IPS-NIHi11 (cell line): ENCODE measurements at regions not wholly inside any gene's neighbourhood (a gene's known extent, or its start where the extent isn't known, plus 50 kb on each side); places are given as distances from the start of the nearest gene placed in this dataset.
A peak's percentile ranks its signal among the peaks of the same experiment; 100 is the strongest.
"Not testable (repeated sequence)": the region's sequence is repeated elsewhere in the genome, so short reads cannot be mapped to it uniquely, and the experiment has no call there.

Source experiments
- DNase-seq: peaks from one replicate; pipeline ENCODE4 v3.0.0; 2012; ENCODE audit warnings: mixed read lengths, low spot score

DNA sequence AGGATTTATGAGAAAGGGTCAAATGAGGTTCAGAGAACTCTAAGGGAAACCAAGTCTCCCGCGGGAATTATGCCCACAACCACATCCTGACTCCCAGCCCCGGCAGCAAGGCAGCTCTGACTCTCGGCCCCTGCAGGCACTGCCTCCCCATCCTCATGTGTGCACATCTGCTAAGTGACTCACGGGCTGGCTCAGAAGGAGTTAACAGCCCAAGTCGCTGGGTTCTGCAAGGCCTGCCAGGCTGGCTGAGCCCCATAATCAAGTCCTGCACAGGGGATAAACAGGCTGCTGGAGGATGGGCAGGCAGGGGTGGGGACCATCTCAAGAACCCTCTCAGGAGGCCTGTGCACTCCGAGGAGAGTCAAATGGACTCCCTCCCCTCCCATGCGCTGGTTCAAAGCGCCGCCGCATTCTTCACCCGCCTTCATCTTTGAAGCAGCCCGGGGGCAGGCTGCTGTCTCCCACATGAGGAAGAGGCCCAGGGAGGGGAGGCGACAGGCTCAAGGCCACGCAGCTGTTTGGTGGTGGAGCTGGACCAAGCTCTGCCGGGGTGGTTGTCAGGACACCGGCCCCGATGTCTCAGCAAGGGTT, 344.3 kb downstream of the MATN1 start:
- no peak for DNase-seq

DNA sequence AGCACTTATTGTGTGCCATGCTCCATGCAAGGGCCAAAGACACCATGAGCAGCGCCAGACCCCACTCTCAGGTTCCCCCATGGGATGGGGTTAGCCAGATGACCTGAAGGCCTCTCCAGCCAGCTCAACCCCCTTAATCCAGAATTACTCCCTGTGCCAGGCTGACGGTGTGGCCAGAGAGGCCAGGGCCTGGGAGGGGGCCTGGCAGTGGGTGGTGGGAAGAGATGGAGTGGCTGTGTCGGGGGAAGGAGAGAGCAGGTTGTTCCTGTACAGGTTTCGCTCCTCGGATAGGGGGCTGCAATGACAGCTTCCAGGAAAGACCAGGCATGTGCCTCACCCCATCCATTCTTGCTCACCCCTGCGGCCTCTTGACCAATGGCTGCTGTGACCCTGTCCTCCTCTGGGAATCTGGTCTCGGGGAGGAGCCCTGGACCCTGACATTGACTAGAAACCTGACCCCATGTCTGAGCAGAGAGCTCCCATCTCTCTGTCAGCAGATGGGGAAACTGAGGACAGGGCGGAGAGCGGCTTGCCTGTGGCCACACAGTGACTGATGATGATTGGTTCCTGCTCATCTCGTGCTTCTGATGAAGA, 345.3 kb downstream of the MATN1 start:
- no peak for DNase-seq

DNA sequence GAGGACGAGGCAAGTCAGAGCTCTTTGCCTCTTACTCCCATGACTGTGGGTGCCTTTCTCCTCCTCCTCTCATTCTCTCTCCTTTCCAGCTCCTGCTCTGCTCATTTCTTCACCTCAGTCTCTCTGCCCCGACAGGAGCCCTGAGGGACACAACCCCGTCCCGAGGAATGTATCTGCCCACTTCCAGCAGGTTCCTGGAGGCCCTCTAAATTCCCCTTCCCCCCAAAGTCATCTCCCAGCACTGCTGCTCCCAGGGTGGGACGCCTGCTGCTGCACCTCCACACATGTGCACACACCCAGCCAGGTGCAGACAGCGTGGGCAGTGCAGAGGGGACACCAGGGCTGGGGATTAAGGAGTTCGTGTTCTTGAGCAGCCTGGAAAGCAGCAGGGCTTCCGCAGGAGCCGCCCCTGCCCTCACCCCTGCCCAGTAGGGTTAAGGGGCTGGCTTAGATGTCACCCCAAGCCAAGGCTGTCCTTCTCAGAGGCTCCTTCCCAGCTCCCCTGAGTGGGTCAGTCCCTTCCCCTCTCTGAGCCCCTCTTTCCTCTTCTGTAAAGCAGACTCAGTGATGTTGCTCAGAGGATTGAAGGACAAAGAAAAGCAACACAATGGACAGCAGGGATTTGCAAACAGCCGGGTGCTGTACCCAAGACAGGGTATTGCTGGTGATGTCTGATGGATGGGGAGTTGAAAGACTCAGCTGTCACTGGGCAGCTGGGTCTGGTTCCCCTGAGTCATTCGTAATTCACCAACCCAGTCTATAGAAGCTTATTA, 346.0 kb downstream of the MATN1 start:
- DNase-seq, result no peak

DNA sequence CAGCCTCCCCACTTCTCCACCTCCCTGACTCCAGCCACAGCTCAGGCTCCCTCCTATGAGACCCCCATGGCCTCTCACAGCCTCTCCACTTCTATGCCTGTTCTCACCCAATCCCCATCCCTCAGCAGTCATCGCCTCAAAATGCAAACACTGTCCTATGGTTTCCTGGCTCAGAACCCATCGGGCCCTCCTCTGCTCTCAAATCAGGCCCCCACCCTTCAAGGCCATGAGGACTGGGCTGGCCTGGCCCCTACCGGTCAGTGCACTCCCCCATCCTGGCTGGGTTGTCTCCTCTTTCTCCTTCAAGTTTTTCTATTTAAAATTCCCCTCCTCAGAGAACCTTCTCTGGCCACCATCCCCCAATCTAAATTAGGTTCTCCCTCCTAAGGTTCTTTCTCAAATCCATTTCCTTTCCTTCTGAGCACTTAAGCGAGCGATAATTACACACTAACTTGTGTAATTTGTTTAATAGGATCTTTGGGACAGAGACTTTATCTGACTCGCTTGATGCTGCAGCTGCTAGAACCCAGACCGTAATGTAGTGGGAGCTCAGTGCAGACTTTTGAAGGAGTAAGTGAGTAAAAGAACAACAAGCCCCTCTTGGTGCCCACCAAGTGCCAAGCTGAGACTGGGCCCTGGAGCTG, 347.2 kb downstream of the MATN1 start:
- no peak for DNase-seq

DNA sequence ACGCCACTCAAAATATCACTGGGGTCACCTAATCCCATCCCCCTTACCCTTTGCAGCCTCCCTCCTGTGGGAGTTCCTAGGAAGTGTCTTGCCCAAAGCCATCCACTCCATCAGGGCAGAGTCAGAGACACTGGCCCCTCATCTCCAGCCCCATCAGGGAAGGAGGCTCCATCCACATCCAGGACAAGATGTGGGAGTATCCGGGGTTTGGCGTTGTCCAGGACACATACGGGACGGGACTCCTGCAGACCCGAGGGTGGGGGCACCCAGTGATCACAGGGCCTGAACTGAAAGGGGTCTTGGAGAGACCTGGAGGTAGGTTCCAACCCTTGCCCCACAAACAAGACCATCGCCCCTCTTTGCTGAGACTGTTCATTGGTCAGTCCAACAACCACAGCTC, 348.2 kb downstream of the MATN1 start:
- no peak for DNase-seq

DNA sequence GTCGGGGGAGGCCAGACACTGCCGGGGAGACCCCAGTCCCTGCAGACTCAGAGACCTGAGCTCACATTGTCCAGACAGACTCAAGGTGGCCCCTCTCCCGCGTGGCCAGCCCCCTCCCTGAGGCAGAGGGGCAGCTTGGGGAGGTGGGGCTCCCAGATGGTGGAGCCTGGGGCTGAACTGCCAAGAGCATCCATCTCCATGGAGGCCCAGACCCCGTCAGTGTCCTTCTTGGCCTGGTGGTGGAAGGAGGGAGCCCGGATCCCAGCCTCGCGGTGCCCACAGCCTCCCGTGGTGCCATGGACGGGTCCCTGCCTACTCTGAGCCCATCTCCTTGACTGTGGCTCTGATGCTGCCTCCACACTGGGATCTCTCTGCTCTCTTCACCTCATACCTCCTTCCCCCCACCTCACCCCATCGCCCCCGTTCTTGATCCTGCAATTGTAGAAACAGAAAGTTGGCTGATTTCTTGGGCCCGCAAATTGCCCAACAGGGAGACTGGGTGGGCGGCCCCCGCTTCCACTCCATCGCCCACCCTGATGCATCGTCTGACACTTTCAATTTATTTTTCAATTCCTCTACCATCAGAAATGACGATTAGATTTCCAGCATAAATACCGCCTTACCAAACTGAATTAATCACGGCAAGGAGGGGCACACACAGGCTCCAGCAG, 348.9 kb downstream of the MATN1 start:
- no peak for DNase-seq

DNA sequence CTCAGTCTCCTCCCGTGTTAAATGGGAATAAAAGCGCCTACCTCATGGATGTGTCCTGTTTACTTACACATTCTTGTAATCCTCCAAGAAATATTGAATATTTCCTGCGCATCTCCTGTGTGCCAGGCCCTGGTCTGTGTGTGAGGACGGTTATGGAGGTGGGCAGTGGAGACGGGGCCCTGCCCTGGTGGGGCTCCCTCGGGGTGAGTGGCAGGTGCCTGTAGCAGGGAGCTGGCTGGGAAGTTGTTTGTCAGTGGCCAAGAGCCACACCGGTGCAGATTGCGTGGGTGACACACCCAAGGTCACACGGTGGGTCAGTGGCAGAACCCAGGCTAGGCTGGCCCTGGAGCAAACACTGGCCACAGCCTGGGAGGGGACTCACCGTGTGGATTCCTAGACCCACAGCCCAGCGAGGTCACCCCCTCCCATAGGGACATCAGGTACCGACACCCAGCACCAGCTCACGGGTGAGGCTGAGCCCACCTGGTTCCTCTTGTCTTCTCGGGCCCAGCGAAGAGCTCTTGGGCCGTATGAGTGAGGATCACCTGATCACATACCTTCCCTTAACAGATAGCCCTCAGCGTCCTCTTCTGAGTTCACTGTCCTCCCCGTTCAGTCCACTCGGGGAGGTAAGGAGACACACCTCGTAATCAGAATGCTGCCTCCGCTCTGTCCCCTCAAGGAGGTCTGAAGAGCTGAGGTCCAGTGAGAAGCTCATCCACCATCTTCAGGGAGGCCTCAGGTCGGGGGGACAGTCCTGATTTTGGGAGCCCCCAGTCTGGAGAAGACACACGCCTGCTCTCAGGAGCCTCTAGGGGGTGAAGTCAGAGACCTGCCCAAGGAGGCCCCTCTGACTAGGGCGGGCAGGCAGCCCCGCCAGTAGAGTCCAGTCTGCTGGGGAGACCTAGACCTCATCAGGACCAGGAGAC, 349.6 kb downstream of the MATN1 start:
- DNase-seq, result no peak

DNA sequence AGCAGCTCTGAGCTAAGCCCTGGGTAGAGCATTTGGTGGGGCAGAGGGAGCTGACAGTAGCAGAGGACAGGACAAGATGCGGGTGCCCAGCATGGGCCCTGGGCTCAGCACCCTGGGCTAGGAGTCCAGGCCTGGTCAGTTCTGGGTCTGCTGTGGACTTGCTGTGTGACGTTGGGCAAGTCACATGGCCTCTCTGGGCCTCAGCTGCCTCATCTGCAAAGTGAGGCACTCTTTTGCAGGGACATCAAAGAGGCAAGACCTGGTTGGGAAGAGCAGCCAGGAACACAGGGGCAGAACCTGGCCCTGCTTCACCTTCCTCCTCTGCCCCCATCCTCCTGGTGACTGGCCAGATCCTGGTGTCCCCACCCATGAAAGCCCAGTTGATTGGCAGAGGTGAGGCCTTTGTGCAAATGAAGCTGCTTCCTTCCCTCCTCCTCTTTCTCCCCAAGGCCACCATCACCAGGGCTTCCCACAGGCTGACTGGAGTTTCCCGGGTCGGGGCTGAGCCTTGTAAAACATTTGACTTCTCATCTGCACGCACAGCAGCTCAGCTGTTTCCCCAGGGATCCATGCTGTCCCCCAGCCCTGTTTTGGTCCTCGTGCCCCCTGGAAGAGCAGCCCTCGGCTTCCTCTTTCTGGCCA, 350.5 kb downstream of the MATN1 start:
- peak; percentile 58 for DNase-seq

DNA sequence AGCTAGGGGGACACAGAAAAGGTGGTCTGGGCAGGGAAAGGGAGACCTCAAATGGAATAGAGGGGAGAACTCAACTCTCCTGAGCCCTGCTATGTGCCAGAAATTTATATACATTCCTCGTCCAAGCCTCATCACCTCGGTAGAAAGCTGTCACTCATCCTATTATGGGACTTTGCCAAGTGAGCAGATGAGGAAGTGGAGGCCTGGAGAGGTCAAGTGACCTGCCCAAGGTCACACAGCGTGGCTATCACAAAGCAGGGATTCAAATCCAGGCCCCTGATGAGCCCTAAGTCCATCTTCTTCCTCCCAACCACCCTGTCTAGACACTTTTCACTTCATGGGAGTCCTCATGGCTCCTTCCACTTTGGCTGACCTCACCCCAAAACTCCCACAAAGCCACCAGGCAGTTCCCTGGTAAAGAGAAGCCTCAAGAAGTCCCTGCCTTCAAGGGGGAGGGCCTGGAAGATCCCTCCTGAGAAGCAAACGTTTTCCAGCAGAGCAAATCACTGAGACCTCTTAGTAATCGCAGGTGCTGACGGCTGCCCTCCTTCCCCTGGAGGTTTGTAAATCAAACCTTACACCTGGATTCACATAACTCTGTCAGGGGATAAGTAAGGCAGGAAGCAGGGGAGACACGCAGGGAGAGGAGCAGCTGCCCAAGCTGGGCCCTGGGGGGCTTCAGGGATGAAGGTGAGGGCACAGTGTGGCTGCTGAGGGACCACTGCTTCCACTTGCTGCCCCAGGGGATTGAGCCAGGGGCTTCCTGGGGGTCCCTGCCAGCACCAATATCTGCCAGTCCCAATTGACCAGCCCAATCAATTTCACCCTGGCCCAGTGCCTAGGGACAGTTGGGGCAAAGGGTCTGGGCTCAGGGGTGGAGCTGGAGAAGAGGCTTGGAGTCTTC, 351.2 kb downstream of the MATN1 start:
- DNase-seq, result no peak

DNA sequence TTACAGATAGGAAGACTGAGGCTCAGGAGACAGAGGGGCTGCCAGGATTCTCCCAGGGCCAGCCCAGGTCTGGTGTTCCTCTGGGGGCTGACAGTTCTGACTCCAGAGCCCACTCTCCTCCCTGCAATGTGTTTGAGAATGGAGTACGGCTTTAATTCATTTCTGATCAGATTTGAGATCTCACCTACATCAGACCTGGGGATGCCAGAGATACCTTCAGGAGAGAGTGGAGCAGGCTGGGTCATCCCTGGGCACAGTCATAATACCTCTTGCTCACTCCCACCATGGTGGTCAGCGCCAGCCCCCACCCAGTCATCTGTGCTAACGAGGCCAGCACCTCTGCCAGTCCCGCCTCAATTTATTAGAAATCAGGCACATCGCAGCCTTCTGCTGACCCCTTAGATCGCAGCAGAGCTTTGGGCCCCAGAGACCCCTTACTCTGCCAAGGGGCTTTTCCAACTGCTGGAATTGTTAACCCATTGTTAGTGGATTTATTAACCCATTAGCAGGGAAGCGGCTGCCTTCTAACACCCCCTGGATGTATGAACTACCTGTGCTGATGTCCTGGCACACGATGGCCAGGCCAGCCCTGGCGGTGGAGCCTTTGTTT, 352.1 kb downstream of the MATN1 start:
- no peak for DNase-seq

DNA sequence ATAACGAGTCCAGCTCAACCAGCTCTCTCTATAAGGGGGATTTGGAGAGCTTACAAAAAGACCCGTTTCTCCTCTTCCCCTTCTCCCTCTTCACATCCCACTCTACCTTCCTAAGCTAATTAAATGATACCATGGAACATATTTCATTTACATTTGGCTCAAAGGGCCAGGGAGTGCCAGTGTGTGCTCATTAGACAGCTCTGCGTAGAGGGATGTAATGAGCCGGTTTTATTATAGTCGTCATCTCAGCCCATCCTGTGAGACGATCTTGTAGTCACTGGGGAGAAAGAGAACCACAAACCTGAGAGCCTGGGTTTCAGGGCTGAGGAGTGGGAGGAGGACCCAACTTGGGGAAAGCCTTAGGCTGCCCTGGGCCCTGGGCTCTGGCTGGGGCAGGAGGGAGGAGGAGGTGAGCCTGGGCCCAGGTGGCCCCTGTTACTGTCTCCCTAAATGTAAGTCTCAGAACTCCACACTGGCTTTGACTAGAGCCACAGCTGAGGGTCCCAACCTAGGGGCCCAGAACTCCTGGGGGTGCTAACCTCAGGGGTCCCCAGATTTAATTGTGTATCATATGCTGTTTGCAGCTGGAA, 354.6 kb downstream of the MATN1 start:
- no peak for DNase-seq

DNA sequence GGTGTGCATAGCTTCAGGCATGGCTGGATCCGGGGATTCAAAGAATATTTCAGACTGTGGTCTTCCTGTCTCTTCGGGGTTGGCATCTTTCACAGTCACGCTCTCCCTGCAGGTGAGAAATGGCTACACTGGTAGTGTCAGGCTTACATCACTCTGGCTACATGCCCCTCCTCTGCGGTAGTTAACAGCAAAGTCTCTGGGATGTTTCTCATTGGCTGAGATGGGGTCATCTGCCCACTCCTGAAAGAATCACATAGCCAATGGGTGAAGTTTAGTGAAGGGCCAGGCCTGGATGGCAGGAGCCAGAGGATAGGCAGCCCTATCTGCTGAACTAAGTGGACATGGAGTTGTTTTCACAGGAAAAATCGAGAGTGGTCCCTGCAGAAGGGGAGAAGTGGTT, 356.5 kb downstream of the MATN1 start:
- no peak for DNase-seq

DNA sequence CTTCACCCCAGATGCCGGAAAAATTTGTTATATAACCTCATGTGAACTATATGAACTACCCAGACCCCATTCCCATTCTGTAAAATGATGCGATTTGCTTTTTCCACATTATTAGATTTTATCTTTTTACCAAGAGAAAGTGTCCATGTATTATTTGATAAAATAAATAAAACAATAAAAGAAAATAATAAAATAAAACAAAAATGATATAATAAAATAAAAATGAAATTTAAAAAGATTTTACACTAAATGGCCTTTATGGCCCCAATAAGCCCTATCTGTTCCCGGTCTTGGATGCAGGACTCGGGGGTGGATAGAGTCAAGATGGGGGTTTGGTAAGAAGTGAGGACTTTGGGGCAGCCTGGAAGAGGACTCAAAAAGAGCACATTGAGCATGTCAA, 357.2 kb downstream of the MATN1 start:
- no peak for DNase-seq

DNA sequence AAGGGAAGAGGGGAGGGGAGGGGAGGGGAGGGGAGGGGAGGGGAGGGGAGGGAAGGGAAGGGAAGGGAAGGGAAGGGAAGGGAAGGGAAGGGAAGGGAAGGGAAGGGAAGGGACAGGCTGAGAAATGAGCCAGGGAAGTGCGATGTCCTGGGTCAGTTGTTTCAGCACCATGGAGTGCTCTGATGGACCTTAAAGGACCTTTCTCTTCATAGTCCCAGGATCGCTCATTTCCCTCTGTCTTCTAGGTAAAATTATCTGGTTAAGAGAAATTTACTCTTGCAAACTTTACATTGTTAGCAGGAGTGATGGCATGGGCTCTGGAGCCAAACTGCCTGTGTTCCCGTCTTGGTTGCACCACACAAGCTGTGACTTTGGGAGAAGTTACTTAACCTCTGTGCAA, 357.8 kb downstream of the MATN1 start:
- DNase-seq, result no peak

DNA sequence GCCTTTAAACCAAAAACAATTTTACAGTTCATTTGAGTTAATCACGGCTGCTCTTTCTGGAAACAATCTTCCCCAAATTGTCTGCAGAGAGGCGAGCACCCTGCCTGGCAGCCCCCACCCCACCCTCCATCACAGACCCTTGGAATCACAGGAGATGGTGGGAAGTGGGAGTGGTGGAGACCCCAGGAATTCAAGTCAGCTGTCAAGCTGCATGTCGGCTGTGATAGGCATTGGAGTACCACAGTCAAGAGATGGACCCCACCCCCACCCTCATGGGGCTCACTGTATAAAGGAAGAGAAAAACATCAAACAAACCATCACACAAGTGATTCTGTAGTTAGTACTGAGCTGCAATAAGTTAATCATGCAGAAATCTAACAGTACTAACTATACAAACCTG, 360.4 kb downstream of the MATN1 start:
- DNase-seq, result no peak

DNA sequence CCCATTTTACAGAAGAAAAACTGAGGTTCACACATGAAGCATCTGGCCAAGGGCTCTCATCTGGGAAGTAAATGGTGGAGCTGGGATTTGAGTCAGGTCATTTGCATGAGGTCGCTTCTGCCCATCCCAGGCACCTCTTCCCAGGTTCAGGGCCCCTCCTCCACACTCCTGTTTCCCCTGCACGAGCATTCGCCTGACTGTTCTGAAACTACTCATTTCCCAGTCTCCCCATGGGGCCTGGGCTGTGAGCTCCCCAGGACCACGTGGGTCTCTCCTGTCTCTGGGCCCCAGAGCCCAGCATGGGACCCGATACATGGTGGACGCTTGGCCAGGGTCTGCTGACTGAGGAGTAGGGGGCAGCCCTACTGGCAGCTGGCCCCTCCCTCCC, 360.8 kb downstream of the MATN1 start:
- DNase-seq, result no peak

DNA sequence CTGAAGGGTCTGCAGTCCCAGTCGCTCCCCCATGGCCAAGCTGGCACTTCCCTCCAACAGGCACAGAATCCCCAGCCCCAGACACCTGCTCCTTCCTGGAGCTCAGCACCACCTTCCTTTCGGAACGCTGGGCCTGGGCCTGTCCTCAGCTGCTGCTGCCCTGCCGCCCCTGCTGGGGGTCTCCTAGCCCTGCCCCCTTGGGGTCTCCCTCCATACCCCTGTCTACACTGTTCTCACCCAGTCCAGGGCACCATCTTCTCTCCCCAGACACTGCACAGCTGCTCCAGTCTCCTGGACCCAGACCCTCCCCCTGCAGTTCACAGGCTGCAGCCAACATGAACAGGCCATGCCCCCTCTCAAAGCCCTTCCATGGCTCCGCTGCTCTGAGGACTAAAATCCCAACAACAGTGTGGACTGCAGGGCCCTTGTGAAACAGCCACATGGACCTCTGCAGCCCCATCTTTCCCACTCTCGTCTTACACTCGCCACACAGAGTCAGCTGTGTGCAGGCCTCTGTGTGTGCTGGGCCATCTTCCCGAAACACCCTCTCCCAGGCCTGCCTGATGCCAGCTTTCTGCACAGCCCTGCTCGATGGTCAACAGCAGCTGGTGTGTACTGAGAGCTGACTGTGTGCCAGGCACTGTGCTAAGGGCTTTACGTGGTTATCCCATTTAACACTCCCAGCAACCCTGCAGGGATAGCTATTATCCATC, 361.3 kb downstream of the MATN1 start:
- not testable (repeated sequence) for DNase-seq

DNA sequence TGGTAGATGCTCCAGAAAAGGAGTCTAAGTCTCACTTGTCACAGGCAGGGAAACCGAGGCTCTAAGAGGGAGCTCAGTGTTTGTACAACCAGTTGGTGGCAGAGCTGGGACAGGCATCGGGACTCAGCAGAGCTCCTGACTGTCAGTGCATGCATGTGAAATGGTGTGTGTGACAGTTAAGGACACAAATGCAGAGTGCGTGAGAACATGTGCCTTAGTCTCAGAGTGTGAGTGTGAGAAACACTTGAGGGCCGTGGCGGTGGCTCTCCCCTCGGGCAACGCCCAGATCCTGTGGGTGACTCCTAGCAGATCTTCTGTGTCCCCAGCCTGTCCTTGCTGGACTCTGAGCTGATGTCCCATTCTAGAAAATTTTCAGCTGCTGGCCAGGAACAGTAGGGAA, 362.6 kb downstream of the MATN1 start:
- no peak for DNase-seq
